ENCODE measurements at regions not wholly inside any gene's neighbourhood (a gene's known extent, or its start where the extent isn't known, plus 50 kb on each side); places are given as distances from the start of the nearest gene placed in this dataset.

DNA sequence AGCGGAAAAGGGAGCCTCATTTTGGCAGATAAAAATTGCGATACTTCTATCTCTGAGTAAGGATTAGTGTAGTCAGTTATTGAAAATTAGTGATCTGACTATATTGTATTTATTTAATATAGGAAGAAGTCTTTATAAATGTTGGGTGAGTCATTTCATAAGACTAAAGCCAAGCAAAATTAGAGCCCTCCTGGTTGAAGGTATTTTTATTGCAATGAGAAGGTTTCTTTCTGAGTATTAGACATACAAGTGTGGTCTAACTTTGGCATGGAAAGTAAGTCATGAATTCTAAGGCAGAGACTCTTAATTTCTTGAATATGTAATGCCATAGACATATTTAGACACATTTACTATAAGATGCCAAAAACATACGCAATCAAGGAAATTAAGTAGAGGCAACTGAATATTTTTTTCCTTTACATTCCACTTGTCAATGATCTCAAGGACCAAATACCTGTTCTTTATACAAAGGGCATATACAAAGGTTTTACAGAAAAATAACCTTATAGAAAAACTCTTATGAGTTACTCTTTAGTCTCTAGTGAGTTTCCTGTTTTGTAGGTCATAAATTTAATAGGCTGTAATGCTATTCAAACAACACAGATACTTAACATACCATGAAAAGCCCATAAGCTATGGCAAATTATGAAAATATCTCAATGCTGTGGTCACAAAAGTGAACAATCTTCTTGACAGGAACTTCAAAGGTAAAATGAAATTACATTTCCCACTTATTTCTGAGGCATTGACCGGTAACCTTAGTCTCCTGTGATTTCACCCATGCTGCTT, 156.6 kb upstream of the BTG1 start:
- H3K4me2 ChIP-seq (ENCODE audit: low read length), result no peak overlapping the region
- no peaks in the 10 kb centered on the region for H3K36me3 ChIP-seq (ENCODE audit: insufficient read depth, low read length)
- H3K4me3 ChIP-seq (ENCODE audit: low read length), result no peak overlapping the region
- H3K9ac ChIP-seq (ENCODE audit: low read depth, low read length), result no peak overlapping the region
- no peaks in the 10 kb centered on the region for H3K9me3 ChIP-seq (replicated peaks; ENCODE audit: low read length)
- peaks cover 20% of the 10 kb centered on the region for H3K4me1 ChIP-seq (ENCODE audit: control insufficient read depth, insufficient read depth, low read length)
- no peaks in the 10 kb centered on the region for H3K27me3 ChIP-seq (ENCODE audit: control insufficient read depth, insufficient read depth, low read length)

GRCh38 chr12:92301356-92301755, 155.7 kb upstream of the BTG1 start:
- peaks cover 21% of the 10 kb centered on the region for H3K4me1 ChIP-seq (ENCODE audit: control insufficient read depth, insufficient read depth, low read length)
- H3K36me3 ChIP-seq (ENCODE audit: insufficient read depth, low read length), result no peaks in the 10 kb centered on the region
- H3K9me3 ChIP-seq (replicated peaks; ENCODE audit: low read length), result no peaks in the 10 kb centered on the region
- H3K4me2 ChIP-seq (ENCODE audit: low read length), result no peak overlapping the region
- no peaks in the 10 kb centered on the region for H3K27me3 ChIP-seq (ENCODE audit: control insufficient read depth, insufficient read depth, low read length)
- no peak overlapping the region for H3K4me3 ChIP-seq (ENCODE audit: low read length)
- no peak overlapping the region for H3K9ac ChIP-seq (ENCODE audit: low read depth, low read length)

GRCh38 chr12:92300777-92301176, 155.1 kb upstream of the BTG1 start:
- Histone ChIP-seq H3K27me3 (ENCODE audit: control insufficient read depth, insufficient read depth, low read length) (no peaks in the 10 kb centered on the region), H3K4me1 (ENCODE audit: control insufficient read depth, insufficient read depth, low read length) (peaks cover 21% of the 10 kb centered on the region), H3K36me3 (ENCODE audit: insufficient read depth, low read length) (no peaks in the 10 kb centered on the region), H3K9ac (ENCODE audit: low read depth, low read length) (no peak overlapping the region), H3K4me2 (ENCODE audit: low read length) (no peak overlapping the region), H3K9me3 (replicated peaks; ENCODE audit: low read length) (no peaks in the 10 kb centered on the region), H3K4me3 (ENCODE audit: low read length) (no peak overlapping the region)

DNA sequence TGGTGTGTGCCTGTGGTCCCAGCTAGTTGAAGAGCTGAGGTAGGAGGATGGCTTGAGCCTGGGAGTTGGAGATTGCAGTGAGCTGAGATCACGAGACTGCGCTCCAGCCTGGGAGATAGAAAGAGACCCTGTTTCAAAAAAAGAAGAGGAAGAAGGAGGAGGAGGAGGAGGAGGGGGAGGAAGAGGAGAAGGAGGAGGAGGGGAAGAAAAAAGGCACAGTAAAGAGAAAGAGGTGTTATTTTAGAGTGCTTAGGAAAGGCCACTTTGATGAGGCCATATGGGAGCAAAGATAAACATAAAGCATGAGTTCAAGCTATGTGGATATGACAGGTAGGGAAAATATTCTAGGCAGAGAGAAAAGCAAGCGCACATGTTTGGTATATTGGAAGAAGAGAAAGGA, 154.1 kb upstream of the BTG1 start:
- Histone ChIP-seq H3K36me3 (ENCODE audit: insufficient read depth, low read length) (no peaks in the 10 kb centered on the region), H3K9ac (ENCODE audit: low read depth, low read length) (no peak overlapping the region), H3K9me3 (replicated peaks; ENCODE audit: low read length) (no peaks in the 10 kb centered on the region), H3K27me3 (ENCODE audit: control insufficient read depth, insufficient read depth, low read length) (no peaks in the 10 kb centered on the region), H3K4me3 (ENCODE audit: low read length) (no peak overlapping the region), H3K4me2 (ENCODE audit: low read length) (no peak overlapping the region), H3K4me1 (ENCODE audit: control insufficient read depth, insufficient read depth, low read length) (peaks cover 22% of the 10 kb centered on the region)

- no peaks in the 10 kb centered on the region for H3K27me3 ChIP-seq (ENCODE audit: control insufficient read depth, insufficient read depth, low read length)
- peaks cover 22% of the 10 kb centered on the region for H3K4me1 ChIP-seq (ENCODE audit: control insufficient read depth, insufficient read depth, low read length)
- no peak overlapping the region for H3K4me3 ChIP-seq (ENCODE audit: low read length)
Observed at GRCh38 chr12:92299344-92299743, 153.7 kb upstream of the BTG1 start.

DNA sequence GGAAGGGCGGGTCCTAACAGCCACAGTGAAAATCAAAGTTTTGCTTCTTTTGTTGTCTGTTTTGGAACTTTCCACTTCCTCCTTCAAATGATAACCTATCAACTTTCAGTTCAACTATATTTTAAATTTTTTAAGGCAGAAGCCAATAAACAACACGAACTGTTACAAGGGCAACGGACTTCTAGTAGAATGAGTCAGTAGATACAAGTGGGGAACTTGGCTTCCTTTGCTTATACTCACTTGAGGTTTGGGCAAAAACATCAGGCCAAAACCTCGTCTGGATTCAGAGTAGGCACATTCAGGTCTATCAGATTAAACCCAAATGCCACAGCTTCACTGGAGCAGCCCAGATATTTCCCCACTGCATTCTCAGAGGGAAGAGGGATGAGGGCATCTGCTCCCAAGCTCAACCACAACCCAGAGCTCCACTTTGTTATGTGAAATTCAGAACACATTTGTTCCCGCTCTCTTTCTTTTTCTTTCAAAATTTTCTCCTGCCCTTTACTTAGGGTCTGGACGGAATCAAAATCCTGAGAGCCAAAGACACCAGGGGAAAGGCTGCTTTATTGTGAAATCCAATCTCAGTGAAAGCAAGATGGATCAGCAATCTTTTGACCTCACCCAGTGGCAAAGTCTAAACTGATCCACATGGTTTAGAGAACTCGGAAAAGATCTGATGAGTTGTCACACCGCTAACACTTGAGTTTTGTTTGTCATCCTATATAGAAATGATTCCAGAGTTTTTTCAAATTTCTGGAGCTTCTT, 152.5 kb upstream of the BTG1 start:
- Histone ChIP-seq H3K4me2 (ENCODE audit: low read length) (peak overlapping the region; percentile 3), H3K36me3 (ENCODE audit: insufficient read depth, low read length) (no peaks in the 10 kb centered on the region), H3K27me3 (ENCODE audit: control insufficient read depth, insufficient read depth, low read length) (no peaks in the 10 kb centered on the region), H3K4me3 (ENCODE audit: low read length) (no peak overlapping the region), H3K4me1 (ENCODE audit: control insufficient read depth, insufficient read depth, low read length) (peaks cover 17% of the 10 kb centered on the region), H3K9me3 (replicated peaks; ENCODE audit: low read length) (no peaks in the 10 kb centered on the region), H3K9ac (ENCODE audit: low read depth, low read length) (peak overlapping the region; percentile 40)

More at GRCh38 chr12:92299344-92299743, 153.7 kb upstream of the BTG1 start:
- Histone ChIP-seq H3K36me3 (ENCODE audit: insufficient read depth, low read length) (no peaks in the 10 kb centered on the region), H3K9me3 (replicated peaks; ENCODE audit: low read length) (no peaks in the 10 kb centered on the region), H3K9ac (ENCODE audit: low read depth, low read length) (no peak overlapping the region), H3K4me2 (ENCODE audit: low read length) (no peak overlapping the region)

GRCh38 chr12:92297405-92297804, 151.8 kb upstream of the BTG1 start:
- Histone ChIP-seq H3K27me3 (ENCODE audit: control insufficient read depth, insufficient read depth, low read length) (no peaks in the 10 kb centered on the region), H3K9me3 (replicated peaks; ENCODE audit: low read length) (no peaks in the 10 kb centered on the region), H3K9ac (ENCODE audit: low read depth, low read length) (peak overlapping the region; percentile 40), H3K4me3 (ENCODE audit: low read length) (no peak overlapping the region), H3K4me2 (ENCODE audit: low read length) (peak overlapping the region; percentile 3), H3K36me3 (ENCODE audit: insufficient read depth, low read length) (no peaks in the 10 kb centered on the region), H3K4me1 (ENCODE audit: control insufficient read depth, insufficient read depth, low read length) (peaks cover 17% of the 10 kb centered on the region)

GRCh38 chr12:92295523-92295922, 149.9 kb upstream of the BTG1 start:
- Histone ChIP-seq H3K9ac (ENCODE audit: low read depth, low read length) (no peak overlapping the region), H3K9me3 (replicated peaks; ENCODE audit: low read length) (no peaks in the 10 kb centered on the region), H3K27me3 (ENCODE audit: control insufficient read depth, insufficient read depth, low read length) (no peaks in the 10 kb centered on the region), H3K4me2 (ENCODE audit: low read length) (no peak overlapping the region), H3K4me3 (ENCODE audit: low read length) (no peak overlapping the region), H3K36me3 (ENCODE audit: insufficient read depth, low read length) (no peaks in the 10 kb centered on the region), H3K4me1 (ENCODE audit: control insufficient read depth, insufficient read depth, low read length) (peaks cover 24% of the 10 kb centered on the region)

- no peak overlapping the region for H3K4me2 ChIP-seq (ENCODE audit: low read length)
- H3K9ac ChIP-seq (ENCODE audit: low read depth, low read length), result no peak overlapping the region
- peaks cover 30% of the 10 kb centered on the region for H3K4me1 ChIP-seq (ENCODE audit: control insufficient read depth, insufficient read depth, low read length)
- H3K27me3 ChIP-seq (ENCODE audit: control insufficient read depth, insufficient read depth, low read length), result no peaks in the 10 kb centered on the region
- H3K36me3 ChIP-seq (ENCODE audit: insufficient read depth, low read length), result no peaks in the 10 kb centered on the region
- H3K9me3 ChIP-seq (replicated peaks; ENCODE audit: low read length), result no peaks in the 10 kb centered on the region
- no peak overlapping the region for H3K4me3 ChIP-seq (ENCODE audit: low read length)
Observed at GRCh38 chr12:92294676-92295440, 149.2 kb upstream of the BTG1 start.

DNA sequence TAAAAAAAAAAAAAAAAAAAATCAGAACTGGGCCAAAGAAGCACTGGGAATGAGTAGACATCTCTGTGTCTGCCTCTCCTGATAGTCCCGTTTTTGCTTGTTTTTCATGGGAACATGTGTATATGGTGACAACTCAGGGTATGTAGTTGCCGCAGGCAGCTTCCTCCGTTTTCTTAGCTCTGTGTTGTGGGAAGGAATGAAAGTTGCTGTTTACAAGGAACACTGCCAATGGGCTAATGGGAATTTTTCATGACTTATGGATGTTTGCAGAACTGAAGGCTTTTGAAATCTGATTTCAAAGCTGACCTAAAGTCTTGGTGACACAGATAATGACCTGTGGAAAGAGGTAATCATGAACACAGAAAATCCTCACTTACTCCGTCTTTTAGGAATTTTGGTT, 146.4 kb upstream of the BTG1 start:
- Histone ChIP-seq H3K9me3 (replicated peaks; ENCODE audit: low read length) (no peaks in the 10 kb centered on the region), H3K36me3 (ENCODE audit: insufficient read depth, low read length) (no peaks in the 10 kb centered on the region), H3K4me1 (ENCODE audit: control insufficient read depth, insufficient read depth, low read length) (peaks cover 30% of the 10 kb centered on the region), H3K27me3 (ENCODE audit: control insufficient read depth, insufficient read depth, low read length) (no peaks in the 10 kb centered on the region), H3K4me3 (ENCODE audit: low read length) (no peak overlapping the region), H3K9ac (ENCODE audit: low read depth, low read length) (no peak overlapping the region), H3K4me2 (ENCODE audit: low read length) (no peak overlapping the region)

DNA sequence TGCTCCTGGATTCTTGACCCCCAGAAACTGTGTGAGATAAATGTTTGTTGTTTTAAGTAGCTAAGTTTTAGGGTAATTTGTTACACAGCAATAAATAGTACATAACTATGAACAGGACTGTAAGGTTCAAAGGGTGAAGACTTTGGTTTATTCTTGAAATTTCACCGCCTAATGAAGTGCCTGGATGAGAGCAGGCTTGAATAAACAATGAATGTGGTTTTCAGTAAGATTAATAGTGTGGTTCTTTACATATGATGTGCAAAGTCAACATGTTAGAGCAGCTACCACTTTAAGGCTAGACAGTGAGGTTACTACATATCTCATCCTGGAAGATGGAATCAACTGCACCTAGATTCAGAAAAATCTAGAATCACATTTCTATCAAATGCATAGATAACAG, 145.2 kb upstream of the BTG1 start:
- H3K4me3 ChIP-seq (ENCODE audit: low read length), result no peak overlapping the region
- H3K9me3 ChIP-seq (replicated peaks; ENCODE audit: low read length), result no peaks in the 10 kb centered on the region
- H3K9ac ChIP-seq (ENCODE audit: low read depth, low read length), result no peak overlapping the region
- peaks cover 30% of the 10 kb centered on the region for H3K4me1 ChIP-seq (ENCODE audit: control insufficient read depth, insufficient read depth, low read length)
- no peaks in the 10 kb centered on the region for H3K36me3 ChIP-seq (ENCODE audit: insufficient read depth, low read length)
- no peaks in the 10 kb centered on the region for H3K27me3 ChIP-seq (ENCODE audit: control insufficient read depth, insufficient read depth, low read length)
- H3K4me2 ChIP-seq (ENCODE audit: low read length), result no peak overlapping the region

Data from skeletal muscle satellite cell (primary cell).